B cell (primary cell): ENCODE measurements at regions not wholly inside any gene's neighbourhood (a gene's known extent, or its start where the extent isn't known, plus 50 kb on each side); places are given as distances from the start of the nearest gene placed in this dataset.

Experiments
- EZH2 ChIP-seq: IDR thresholded peaks from 2 replicates; pipeline ENCODE4 v1.6.1; 2012; ENCODE audit warnings: borderline replicate concordance, low read depth, mild to moderate bottlenecking, moderate library complexity, low read length; ENCODE audit not compliant: insufficient read depth, poor library complexity, severe bottlenecking
- TF ChIP-seq, protein P1 (sequence below): fragments of 200-600 bp; IDR thresholded peaks from one replicate; pipeline ENCODE4 v1.8.0; 2022; ENCODE audit warnings: antibody characterized with exemption, mild to moderate bottlenecking

DNA sequence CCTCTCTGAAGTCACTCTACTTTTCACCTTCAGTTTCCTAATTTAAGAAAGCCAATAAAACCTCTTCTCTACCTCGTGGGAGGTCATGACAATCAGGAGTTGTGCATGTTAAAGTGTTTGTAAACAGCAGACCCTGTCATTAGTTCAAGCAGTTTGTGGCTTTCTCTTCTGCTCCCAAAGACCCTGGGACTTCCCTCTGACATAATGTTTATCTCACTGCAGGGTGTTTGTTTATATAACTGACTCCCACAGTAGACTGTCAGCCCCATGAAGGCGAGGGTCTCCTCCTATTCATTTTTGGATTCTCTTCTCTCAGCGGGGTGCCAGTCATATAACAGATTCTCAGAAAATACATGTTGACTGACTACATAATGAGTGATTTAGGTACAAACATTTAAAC, 360.0 kb upstream of the ZNF462 start:
- TF ChIP-seq, protein P1, sequence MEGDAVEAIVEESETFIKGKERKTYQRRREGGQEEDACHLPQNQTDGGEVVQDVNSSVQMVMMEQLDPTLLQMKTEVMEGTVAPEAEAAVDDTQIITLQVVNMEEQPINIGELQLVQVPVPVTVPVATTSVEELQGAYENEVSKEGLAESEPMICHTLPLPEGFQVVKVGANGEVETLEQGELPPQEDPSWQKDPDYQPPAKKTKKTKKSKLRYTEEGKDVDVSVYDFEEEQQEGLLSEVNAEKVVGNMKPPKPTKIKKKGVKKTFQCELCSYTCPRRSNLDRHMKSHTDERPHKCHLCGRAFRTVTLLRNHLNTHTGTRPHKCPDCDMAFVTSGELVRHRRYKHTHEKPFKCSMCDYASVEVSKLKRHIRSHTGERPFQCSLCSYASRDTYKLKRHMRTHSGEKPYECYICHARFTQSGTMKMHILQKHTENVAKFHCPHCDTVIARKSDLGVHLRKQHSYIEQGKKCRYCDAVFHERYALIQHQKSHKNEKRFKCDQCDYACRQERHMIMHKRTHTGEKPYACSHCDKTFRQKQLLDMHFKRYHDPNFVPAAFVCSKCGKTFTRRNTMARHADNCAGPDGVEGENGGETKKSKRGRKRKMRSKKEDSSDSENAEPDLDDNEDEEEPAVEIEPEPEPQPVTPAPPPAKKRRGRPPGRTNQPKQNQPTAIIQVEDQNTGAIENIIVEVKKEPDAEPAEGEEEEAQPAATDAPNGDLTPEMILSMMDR, result no peak
- TF ChIP-seq EZH2, result no peak
